NCI-H69 (cell line): ENCODE measurements at regions not wholly inside any gene's neighbourhood (a gene's known extent, or its start where the extent isn't known, plus 50 kb on each side); places are given as distances from the start of the nearest gene placed in this dataset.
A peak's percentile ranks its signal among the peaks of the same experiment; 100 is the strongest.
"Not testable (repeated sequence)": the region's sequence is repeated elsewhere in the genome, so short reads cannot be mapped to it uniquely, and the experiment has no call there.

Source experiments
- DNase-seq: peaks from one replicate; lab custom pipeline; 2025; lab: John Stamatoyannopoulos, UW

- DNase-seq, result no peak
Measured at GRCh38 chr4:161329852-161330251, 833.9 kb downstream of the FSTL5 start.

- no peak for DNase-seq
Measured at GRCh38 chr4:161321706-161322105, 842.1 kb downstream of the FSTL5 start.

- peak; percentile 51 for DNase-seq
Measured at GRCh38 chr4:161320377-161320776, 843.4 kb downstream of the FSTL5 start.

- no peak for DNase-seq
Measured at GRCh38 chr4:161317000-161317399, 846.8 kb downstream of the FSTL5 start.

- no peak for DNase-seq
Measured at GRCh38 chr4:161314371-161314770, 849.4 kb downstream of the FSTL5 start.

GRCh38 chr4:161303551-161303950 lies 860.2 kb downstream of the FSTL5 start:
- DNase-seq, result no peak

- DNase-seq, result no peak
Measured at GRCh38 chr4:161291222-161291621, 872.6 kb downstream of the FSTL5 start.

- DNase-seq, result peak; percentile 2
Measured at GRCh38 chr4:161287678-161288352, 876.0 kb downstream of the FSTL5 start.

- DNase-seq, result peak; percentile 48
Measured at GRCh38 chr4:161285461-161285860, 878.3 kb downstream of the FSTL5 start.

- DNase-seq, result no peak
Measured at GRCh38 chr4:161280929-161281328, 882.9 kb downstream of the FSTL5 start.

GRCh38 chr4:161279095-161279494 lies 884.7 kb downstream of the FSTL5 start:
- no peak for DNase-seq

GRCh38 chr4:161277150-161277787 lies 886.5 kb downstream of the FSTL5 start:
- not testable (repeated sequence) for DNase-seq

GRCh38 chr4:161273607-161274006 lies 890.2 kb downstream of the FSTL5 start:
- DNase-seq, result no peak

- DNase-seq, result no peak
Measured at GRCh38 chr4:161260819-161261218, 903.0 kb downstream of the FSTL5 start.

- DNase-seq, result peak; percentile 22
Measured at GRCh38 chr4:161256716-161257115, 907.1 kb downstream of the FSTL5 start.

GRCh38 chr4:161256172-161256571 lies 907.6 kb downstream of the FSTL5 start:
- peak; percentile 12 for DNase-seq

- DNase-seq, result peak; percentile 41
Measured at GRCh38 chr4:161254375-161254774, 909.4 kb downstream of the FSTL5 start.

- DNase-seq, result peak; percentile 8
Measured at GRCh38 chr4:161252520-161253141, 911.2 kb downstream of the FSTL5 start.

GRCh38 chr4:161249779-161250440 lies 913.9 kb downstream of the FSTL5 start:
- no peak for DNase-seq

GRCh38 chr4:161248880-161249279 lies 914.9 kb downstream of the FSTL5 start:
- no peak for DNase-seq

- peak; percentile 70 for DNase-seq
Measured at GRCh38 chr4:161247831-161248230, 916.0 kb downstream of the FSTL5 start.

GRCh38 chr4:161238033-161238432 lies 925.8 kb downstream of the FSTL5 start:
- no peak for DNase-seq

GRCh38 chr4:161237495-161237894 lies 926.3 kb downstream of the FSTL5 start:
- peak; percentile 31 for DNase-seq
